Epithelial cell of esophagus (primary cell): ENCODE measurements at regions not wholly inside any gene's neighbourhood (a gene's known extent, or its start where the extent isn't known, plus 50 kb on each side); places are given as distances from the start of the nearest gene placed in this dataset.
A peak's percentile ranks its signal among the peaks of the same experiment; 100 is the strongest.

ENCODE experiments used
- DNase-seq: peaks from one replicate; pipeline ENCODE4 v3.0.0; 2010; ENCODE audit warnings: low read depth
- H3K4me3 ChIP-seq: 2 replicates; pipeline ENCODE4 v1.5.1; 2011; ENCODE audit warnings: mild to moderate bottlenecking, low read length, control low read depth
- CTCF ChIP-seq: IDR thresholded peaks from 2 replicates; pipeline ENCODE4 v1.5.1; 2011; ENCODE audit warnings: low read depth, mild to moderate bottlenecking, low read length, control low read depth, inconsistent platforms; ENCODE audit not compliant: insufficient read depth; ENCODE audit errors: missing control alignments

GRCh38 chr3:124619887-124620599 lies 110.2 kb upstream of the UMPS start:
- DNase-seq, result no peak
- H3K4me3 ChIP-seq, result no peak overlapping the region
- no peak for TF ChIP-seq CTCF

GRCh38 chr3:124620600-124621063 lies 109.6 kb upstream of the UMPS start:
- H3K4me3 ChIP-seq, result no peak overlapping the region
- DNase-seq, result peak; percentile 21
- no peak for TF ChIP-seq CTCF

GRCh38 chr3:124621498-124621897 lies 108.8 kb upstream of the UMPS start:
- no peak for DNase-seq
- no peak overlapping the region for H3K4me3 ChIP-seq
- TF ChIP-seq CTCF, result no peak

- no peak for DNase-seq
- H3K4me3 ChIP-seq, result no peak overlapping the region
- TF ChIP-seq CTCF, result no peak
These were observed 105.2 kb upstream of the UMPS start for GRCh38 chr3:124625074-124625473.

- TF ChIP-seq CTCF, result no peak
- no peak overlapping the region for H3K4me3 ChIP-seq
- DNase-seq, result no peak
These were observed 102.7 kb upstream of the UMPS start for GRCh38 chr3:124627501-124627908.

GRCh38 chr3:124628863-124629262 lies 101.4 kb upstream of the UMPS start:
- no peak for TF ChIP-seq CTCF
- no peak overlapping the region for H3K4me3 ChIP-seq
- DNase-seq, result no peak

GRCh38 chr3:124629497-124629896 lies 100.8 kb upstream of the UMPS start:
- H3K4me3 ChIP-seq, result no peak overlapping the region
- DNase-seq, result no peak
- no peak for TF ChIP-seq CTCF
